ENCODE measurements at regions not wholly inside any gene's neighbourhood (a gene's known extent, or its start where the extent isn't known, plus 50 kb on each side); places are given as distances from the start of the nearest gene placed in this dataset.

DNA sequence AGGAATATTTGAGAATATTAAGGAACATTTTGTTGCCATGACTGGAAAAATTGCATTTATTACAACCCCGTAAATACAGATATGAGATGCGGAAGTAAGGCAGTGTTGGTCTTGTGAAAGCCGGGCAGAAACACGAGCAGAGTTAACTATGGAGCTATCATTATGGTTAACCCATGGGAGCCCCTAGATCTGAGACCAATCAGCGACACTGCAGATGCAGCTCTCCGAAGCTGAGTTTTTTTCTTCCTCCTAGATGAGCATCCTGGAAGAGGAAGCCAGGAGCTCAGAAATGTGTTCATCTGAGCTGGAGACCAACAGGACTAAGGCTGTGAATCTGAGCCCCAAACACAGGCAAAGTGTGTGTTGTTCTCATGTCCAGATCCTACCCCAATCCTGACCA is 123.0 kb upstream of the KL start:
- TF ChIP-seq RCOR1 (IDR thresholded peaks at IDR 0.05; ENCODE audit: low read depth, low read length) = no peak
- TF ChIP-seq, protein P1, sequence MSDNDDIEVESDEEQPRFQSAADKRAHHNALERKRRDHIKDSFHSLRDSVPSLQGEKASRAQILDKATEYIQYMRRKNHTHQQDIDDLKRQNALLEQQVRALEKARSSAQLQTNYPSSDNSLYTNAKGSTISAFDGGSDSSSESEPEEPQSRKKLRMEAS (IDR thresholded peaks at IDR 0.05) = no peak
- TF ChIP-seq POLR2A (IDR thresholded peaks at IDR 0.05; ENCODE audit: low read length) = no peak
- no peak for TF ChIP-seq CHD2 (IDR thresholded peaks at IDR 0.05; ENCODE audit: low read length, partially characterized antibody)
- TF ChIP-seq, protein P2, sequence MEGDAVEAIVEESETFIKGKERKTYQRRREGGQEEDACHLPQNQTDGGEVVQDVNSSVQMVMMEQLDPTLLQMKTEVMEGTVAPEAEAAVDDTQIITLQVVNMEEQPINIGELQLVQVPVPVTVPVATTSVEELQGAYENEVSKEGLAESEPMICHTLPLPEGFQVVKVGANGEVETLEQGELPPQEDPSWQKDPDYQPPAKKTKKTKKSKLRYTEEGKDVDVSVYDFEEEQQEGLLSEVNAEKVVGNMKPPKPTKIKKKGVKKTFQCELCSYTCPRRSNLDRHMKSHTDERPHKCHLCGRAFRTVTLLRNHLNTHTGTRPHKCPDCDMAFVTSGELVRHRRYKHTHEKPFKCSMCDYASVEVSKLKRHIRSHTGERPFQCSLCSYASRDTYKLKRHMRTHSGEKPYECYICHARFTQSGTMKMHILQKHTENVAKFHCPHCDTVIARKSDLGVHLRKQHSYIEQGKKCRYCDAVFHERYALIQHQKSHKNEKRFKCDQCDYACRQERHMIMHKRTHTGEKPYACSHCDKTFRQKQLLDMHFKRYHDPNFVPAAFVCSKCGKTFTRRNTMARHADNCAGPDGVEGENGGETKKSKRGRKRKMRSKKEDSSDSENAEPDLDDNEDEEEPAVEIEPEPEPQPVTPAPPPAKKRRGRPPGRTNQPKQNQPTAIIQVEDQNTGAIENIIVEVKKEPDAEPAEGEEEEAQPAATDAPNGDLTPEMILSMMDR (IDR thresholded peaks at IDR 0.05) = no peak
- TF ChIP-seq ESRRA (IDR thresholded peaks at IDR 0.05; ENCODE audit: borderline replicate concordance, low read length) = no peak
- no peak for TF ChIP-seq KDM1A (IDR thresholded peaks at IDR 0.05; ENCODE audit: low read depth)
- TF ChIP-seq, protein P3, sequence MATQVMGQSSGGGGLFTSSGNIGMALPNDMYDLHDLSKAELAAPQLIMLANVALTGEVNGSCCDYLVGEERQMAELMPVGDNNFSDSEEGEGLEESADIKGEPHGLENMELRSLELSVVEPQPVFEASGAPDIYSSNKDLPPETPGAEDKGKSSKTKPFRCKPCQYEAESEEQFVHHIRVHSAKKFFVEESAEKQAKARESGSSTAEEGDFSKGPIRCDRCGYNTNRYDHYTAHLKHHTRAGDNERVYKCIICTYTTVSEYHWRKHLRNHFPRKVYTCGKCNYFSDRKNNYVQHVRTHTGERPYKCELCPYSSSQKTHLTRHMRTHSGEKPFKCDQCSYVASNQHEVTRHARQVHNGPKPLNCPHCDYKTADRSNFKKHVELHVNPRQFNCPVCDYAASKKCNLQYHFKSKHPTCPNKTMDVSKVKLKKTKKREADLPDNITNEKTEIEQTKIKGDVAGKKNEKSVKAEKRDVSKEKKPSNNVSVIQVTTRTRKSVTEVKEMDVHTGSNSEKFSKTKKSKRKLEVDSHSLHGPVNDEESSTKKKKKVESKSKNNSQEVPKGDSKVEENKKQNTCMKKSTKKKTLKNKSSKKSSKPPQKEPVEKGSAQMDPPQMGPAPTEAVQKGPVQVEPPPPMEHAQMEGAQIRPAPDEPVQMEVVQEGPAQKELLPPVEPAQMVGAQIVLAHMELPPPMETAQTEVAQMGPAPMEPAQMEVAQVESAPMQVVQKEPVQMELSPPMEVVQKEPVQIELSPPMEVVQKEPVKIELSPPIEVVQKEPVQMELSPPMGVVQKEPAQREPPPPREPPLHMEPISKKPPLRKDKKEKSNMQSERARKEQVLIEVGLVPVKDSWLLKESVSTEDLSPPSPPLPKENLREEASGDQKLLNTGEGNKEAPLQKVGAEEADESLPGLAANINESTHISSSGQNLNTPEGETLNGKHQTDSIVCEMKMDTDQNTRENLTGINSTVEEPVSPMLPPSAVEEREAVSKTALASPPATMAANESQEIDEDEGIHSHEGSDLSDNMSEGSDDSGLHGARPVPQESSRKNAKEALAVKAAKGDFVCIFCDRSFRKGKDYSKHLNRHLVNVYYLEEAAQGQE (IDR thresholded peaks at IDR 0.05) = no peak
- TF ChIP-seq, protein P4, sequence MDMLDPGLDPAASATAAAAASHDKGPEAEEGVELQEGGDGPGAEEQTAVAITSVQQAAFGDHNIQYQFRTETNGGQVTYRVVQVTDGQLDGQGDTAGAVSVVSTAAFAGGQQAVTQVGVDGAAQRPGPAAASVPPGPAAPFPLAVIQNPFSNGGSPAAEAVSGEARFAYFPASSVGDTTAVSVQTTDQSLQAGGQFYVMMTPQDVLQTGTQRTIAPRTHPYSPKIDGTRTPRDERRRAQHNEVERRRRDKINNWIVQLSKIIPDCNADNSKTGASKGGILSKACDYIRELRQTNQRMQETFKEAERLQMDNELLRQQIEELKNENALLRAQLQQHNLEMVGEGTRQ (IDR thresholded peaks at IDR 0.05) = no peak
